ENCODE measurements at regions not wholly inside any gene's neighbourhood (a gene's known extent, or its start where the extent isn't known, plus 50 kb on each side); places are given as distances from the start of the nearest gene placed in this dataset.

DNA sequence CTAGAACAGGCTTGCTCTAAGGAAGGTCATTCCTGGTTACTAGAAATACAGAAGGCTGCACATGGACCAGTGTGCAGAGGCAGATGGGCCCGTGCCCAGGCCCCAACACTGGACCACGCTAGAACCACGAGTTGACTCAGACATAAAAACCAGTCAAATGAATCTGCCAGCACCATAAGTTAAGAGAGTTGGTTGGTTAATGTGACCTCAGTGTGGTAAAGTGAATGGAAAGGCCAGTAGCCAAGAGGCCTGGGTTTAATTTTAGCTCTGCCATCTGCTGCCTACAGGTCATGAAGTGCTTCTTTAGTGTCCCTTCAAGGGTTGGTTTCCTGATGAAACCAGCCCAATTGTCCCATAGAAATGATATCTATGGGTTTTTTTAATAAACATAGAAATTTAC is 329.6 kb upstream of the NRP1 start:
- no peaks in the 10 kb centered on the region for H3K4me1 ChIP-seq (ENCODE audit: control insufficient read depth in 3 of 3, insufficient read depth in 2 of 3, low read depth in 1 of 3, low read length in 2 of 3)
- no peak overlapping the region for H3K27ac ChIP-seq (ENCODE audit: low read depth in 1 of 3, low read length in 2 of 3)
- peaks cover 0 to 4% of the 10 kb centered on the region in 2 donors for H3K9me3 ChIP-seq (ENCODE audit: control insufficient read depth in 2 of 2, insufficient read depth in 1 of 2, low read depth in 1 of 2, low read length in 1 of 2)
- FAIRE-seq (no peak), DNase-seq (no peak)
- H3K4me3 ChIP-seq (ENCODE audit: low read depth in 1 of 3, low read length in 3 of 3): no peak overlapping the region
- 79 to 94% (median 89%) methylated on average over 3 of the region's 3 CpGs for WGBS, 3 donors
- no peaks in the 10 kb centered on the region for H3K36me3 ChIP-seq (ENCODE audit: control insufficient read depth in 3 of 3, insufficient read depth in 2 of 3, low read depth in 1 of 3, low read length in 3 of 3)
- H3K27me3 ChIP-seq (ENCODE audit: control insufficient read depth in 3 of 3, insufficient read depth in 3 of 3, low read length in 3 of 3): no peaks in the 10 kb centered on the region

GRCh38 chr10:33661580-33662336 is 327.3 kb upstream of the NRP1 start:
- peak; percentile 3 to 6 for DNase-seq
- Histone ChIP-seq H3K4me1 (ENCODE audit: control insufficient read depth in 3 of 3, insufficient read depth in 2 of 3, low read depth in 1 of 3, low read length in 2 of 3) (no peaks in the 10 kb centered on the region), H3K36me3 (ENCODE audit: control insufficient read depth in 3 of 3, insufficient read depth in 2 of 3, low read depth in 1 of 3, low read length in 3 of 3) (no peaks in the 10 kb centered on the region), H3K4me3 (ENCODE audit: low read depth in 1 of 3, low read length in 3 of 3) (no peak overlapping the region), H3K27ac (ENCODE audit: low read depth in 1 of 3, low read length in 2 of 3) (peak overlapping the region in 1 of 3 donors; percentile 29), H3K9me3 (ENCODE audit: control insufficient read depth in 2 of 2, insufficient read depth in 1 of 2, low read depth in 1 of 2, low read length in 1 of 2) (peaks cover 0 to 4% of the 10 kb centered on the region in 2 donors), H3K27me3 (ENCODE audit: control insufficient read depth in 3 of 3, insufficient read depth in 3 of 3, low read length in 3 of 3) (no peaks in the 10 kb centered on the region)
- WGBS, 3 donors: 31 to 42% (median 35%) methylated on average over 15 of the region's 15 CpGs
- no peak for FAIRE-seq

GRCh38 chr10:33660329-33660728 is 325.9 kb upstream of the NRP1 start:
- no peaks in the 10 kb centered on the region for H3K27me3 ChIP-seq (ENCODE audit: control insufficient read depth in 3 of 3, insufficient read depth in 3 of 3, low read length in 3 of 3)
- peaks cover 0 to 4% of the 10 kb centered on the region in 2 donors for H3K9me3 ChIP-seq (ENCODE audit: control insufficient read depth in 2 of 2, insufficient read depth in 1 of 2, low read depth in 1 of 2, low read length in 1 of 2)
- H3K4me1 ChIP-seq (ENCODE audit: control insufficient read depth in 3 of 3, insufficient read depth in 2 of 3, low read depth in 1 of 3, low read length in 2 of 3): no peaks in the 10 kb centered on the region
- WGBS, 3 donors: 88 to 94% (median 92%) methylated on average over 10 of the region's 10 CpGs
- no peak for FAIRE-seq
- H3K4me3 ChIP-seq (ENCODE audit: low read depth in 1 of 3, low read length in 3 of 3): no peak overlapping the region
- no peak for DNase-seq
- no peaks in the 10 kb centered on the region for H3K36me3 ChIP-seq (ENCODE audit: control insufficient read depth in 3 of 3, insufficient read depth in 2 of 3, low read depth in 1 of 3, low read length in 3 of 3)
- H3K27ac ChIP-seq (ENCODE audit: low read depth in 1 of 3, low read length in 2 of 3): no peak overlapping the region

DNA sequence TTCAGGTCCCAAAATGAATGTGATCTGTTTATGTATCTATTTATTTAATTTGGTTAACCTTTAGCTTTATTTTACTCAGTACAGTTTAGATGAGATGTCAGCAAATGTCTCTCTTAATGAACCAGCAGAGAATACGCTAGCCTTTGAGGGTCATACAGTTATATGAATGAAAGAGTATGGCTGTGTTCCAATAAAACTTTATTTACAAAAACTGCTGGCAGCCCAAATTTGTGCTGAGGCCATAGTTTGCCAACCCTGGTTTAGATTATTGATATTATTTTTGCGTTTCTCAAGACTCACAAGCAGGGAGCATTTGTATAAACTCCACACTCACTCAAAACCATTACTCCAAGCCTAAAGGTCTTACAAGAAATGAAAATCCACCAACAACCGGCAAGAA is 323.4 kb upstream of the NRP1 start:
- 84 to 87% (median 85%) methylated on average over 3 of the region's 3 CpGs for WGBS, 3 donors
- Histone ChIP-seq H3K4me1 (ENCODE audit: control insufficient read depth in 3 of 3, insufficient read depth in 2 of 3, low read depth in 1 of 3, low read length in 2 of 3) (no peaks in the 10 kb centered on the region), H3K36me3 (ENCODE audit: control insufficient read depth in 3 of 3, insufficient read depth in 2 of 3, low read depth in 1 of 3, low read length in 3 of 3) (no peaks in the 10 kb centered on the region), H3K4me3 (ENCODE audit: low read depth in 1 of 3, low read length in 3 of 3) (no peak overlapping the region), H3K9me3 (ENCODE audit: control insufficient read depth in 2 of 2, insufficient read depth in 1 of 2, low read depth in 1 of 2, low read length in 1 of 2) (peaks cover 0 to 4% of the 10 kb centered on the region in 2 donors), H3K27me3 (ENCODE audit: control insufficient read depth in 3 of 3, insufficient read depth in 3 of 3, low read length in 3 of 3) (no peaks in the 10 kb centered on the region), H3K27ac (ENCODE audit: low read depth in 1 of 3, low read length in 2 of 3) (no peak overlapping the region)
- FAIRE-seq (no peak), DNase-seq (no peak)

DNA sequence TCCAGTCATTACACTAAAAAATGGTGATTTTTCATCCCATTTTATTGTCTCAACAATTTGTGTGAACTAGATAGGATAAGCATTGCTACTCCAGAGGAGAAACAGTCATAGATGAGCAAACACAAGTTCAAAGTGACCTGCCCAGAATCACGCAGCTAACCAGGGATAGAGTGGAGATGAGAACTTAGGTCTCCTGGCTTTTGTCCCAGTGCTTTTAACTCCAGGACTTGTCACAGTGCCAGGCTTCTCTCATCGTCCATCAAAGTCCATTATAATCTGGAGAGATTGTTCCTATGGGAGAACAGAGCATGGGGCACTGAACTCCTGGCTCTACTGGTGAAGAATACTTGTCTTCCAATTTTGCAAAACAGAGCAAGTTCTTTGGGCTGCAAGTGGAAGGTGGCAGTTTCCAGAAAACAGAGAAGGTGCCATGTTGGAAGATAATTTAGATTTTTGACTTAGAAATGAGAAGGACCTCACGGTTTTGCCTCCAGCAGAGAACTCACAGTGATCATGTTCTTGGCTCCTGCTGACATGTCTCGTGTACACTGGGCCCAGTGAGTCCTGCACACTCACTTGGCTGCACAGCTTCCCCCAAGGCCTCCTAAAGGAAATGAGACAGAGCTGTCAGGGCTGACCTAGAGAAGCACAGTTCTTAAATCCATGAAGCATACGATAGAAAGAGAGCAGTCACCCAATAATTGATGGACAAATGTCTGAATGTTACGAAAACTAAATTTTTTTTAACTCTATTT is 322.9 kb upstream of the NRP1 start:
- Histone ChIP-seq H3K9me3 (ENCODE audit: control insufficient read depth in 2 of 2, insufficient read depth in 1 of 2, low read depth in 1 of 2, low read length in 1 of 2) (peaks cover 0 to 4% of the 10 kb centered on the region in 2 donors), H3K27me3 (ENCODE audit: control insufficient read depth in 3 of 3, insufficient read depth in 3 of 3, low read length in 3 of 3) (no peaks in the 10 kb centered on the region), H3K27ac (ENCODE audit: low read depth in 1 of 3, low read length in 2 of 3) (no peak overlapping the region), H3K4me1 (ENCODE audit: control insufficient read depth in 3 of 3, insufficient read depth in 2 of 3, low read depth in 1 of 3, low read length in 2 of 3) (no peaks in the 10 kb centered on the region), H3K36me3 (ENCODE audit: control insufficient read depth in 3 of 3, insufficient read depth in 2 of 3, low read depth in 1 of 3, low read length in 3 of 3) (no peaks in the 10 kb centered on the region), H3K4me3 (ENCODE audit: low read depth in 1 of 3, low read length in 3 of 3) (no peak overlapping the region)
- peak in 1 of 2 donors; percentile 29 for DNase-seq
- 61 to 79% (median 69%) methylated on average over 6 of the region's 6 CpGs for WGBS, 3 donors
- no peak for FAIRE-seq

GRCh38 chr10:33655921-33656320 is 321.5 kb upstream of the NRP1 start:
- H3K27ac ChIP-seq (ENCODE audit: low read depth in 1 of 3, low read length in 2 of 3): no peak overlapping the region

DNA sequence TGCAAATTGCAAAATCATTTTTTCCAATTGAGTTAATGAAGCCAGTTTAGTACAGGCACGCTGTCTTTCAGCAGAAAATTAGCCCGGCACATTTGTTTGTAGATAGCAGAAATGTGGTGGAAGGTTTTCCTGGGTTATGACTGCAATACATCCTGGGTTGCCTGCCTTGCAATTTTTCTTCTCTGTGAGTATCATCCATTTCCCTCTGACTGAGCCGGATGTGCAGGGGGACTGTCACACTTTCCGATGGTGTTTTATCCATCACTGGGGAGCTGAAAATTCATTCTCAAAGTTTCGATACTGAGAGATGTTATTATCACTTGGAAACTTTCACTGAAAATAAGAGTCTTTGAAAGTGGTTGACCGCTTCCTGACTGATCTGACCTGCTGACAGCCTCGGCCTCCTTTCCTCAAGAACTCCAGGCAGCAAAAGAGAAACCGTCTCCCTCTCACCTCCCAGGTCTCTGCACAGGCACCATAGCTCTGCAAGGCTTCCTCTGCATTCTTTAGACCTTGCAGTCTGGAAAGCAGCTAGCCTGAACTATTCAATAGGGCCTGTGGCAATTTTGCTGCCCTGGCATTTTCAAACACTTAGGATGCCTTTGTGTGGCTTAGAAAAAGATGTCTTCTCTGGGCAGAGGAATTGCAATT is 320.8 kb upstream of the NRP1 start:
- no peak overlapping the region for H3K27ac ChIP-seq (ENCODE audit: low read depth in 1 of 3, low read length in 2 of 3)
- H3K36me3 ChIP-seq (ENCODE audit: control insufficient read depth in 3 of 3, insufficient read depth in 2 of 3, low read depth in 1 of 3, low read length in 3 of 3): no peaks in the 10 kb centered on the region
- no peak overlapping the region for H3K4me3 ChIP-seq (ENCODE audit: low read depth in 1 of 3, low read length in 3 of 3)
- FAIRE-seq: no peak
- no peak for DNase-seq
- H3K9me3 ChIP-seq (ENCODE audit: control insufficient read depth in 2 of 2, insufficient read depth in 1 of 2, low read depth in 1 of 2, low read length in 1 of 2): peaks cover 0 to 4% of the 10 kb centered on the region in 2 donors
- WGBS, 3 donors: 70 to 88% (median 80%) methylated on average over 8 of the region's 8 CpGs
- no peaks in the 10 kb centered on the region for H3K4me1 ChIP-seq (ENCODE audit: control insufficient read depth in 3 of 3, insufficient read depth in 2 of 3, low read depth in 1 of 3, low read length in 2 of 3)
- H3K27me3 ChIP-seq (ENCODE audit: control insufficient read depth in 3 of 3, insufficient read depth in 3 of 3, low read length in 3 of 3): no peaks in the 10 kb centered on the region

More at GRCh38 chr10:33655921-33656320, 321.5 kb upstream of the NRP1 start:
- no peaks in the 10 kb centered on the region for H3K4me1 ChIP-seq (ENCODE audit: control insufficient read depth in 3 of 3, insufficient read depth in 2 of 3, low read depth in 1 of 3, low read length in 2 of 3)
- 95 to 97% (median 95%) methylated on average over 3 of the region's 3 CpGs for WGBS, 3 donors
- no peaks in the 10 kb centered on the region for H3K36me3 ChIP-seq (ENCODE audit: control insufficient read depth in 3 of 3, insufficient read depth in 2 of 3, low read depth in 1 of 3, low read length in 3 of 3)
- no peak overlapping the region for H3K4me3 ChIP-seq (ENCODE audit: low read depth in 1 of 3, low read length in 3 of 3)
- no peak for DNase-seq
- H3K9me3 ChIP-seq (ENCODE audit: control insufficient read depth in 2 of 2, insufficient read depth in 1 of 2, low read depth in 1 of 2, low read length in 1 of 2): peaks cover 0 to 4% of the 10 kb centered on the region in 2 donors
- H3K27me3 ChIP-seq (ENCODE audit: control insufficient read depth in 3 of 3, insufficient read depth in 3 of 3, low read length in 3 of 3): no peaks in the 10 kb centered on the region
- no peak for FAIRE-seq

GRCh38 chr10:33653584-33654367 is 319.3 kb upstream of the NRP1 start:
- DNase-seq: no peak
- FAIRE-seq: no peak
- Histone ChIP-seq H3K9me3 (ENCODE audit: control insufficient read depth in 2 of 2, insufficient read depth in 1 of 2, low read depth in 1 of 2, low read length in 1 of 2) (peaks cover 0 to 4% of the 10 kb centered on the region in 2 donors), H3K27ac (ENCODE audit: low read depth in 1 of 3, low read length in 2 of 3) (no peak overlapping the region), H3K4me1 (ENCODE audit: control insufficient read depth in 3 of 3, insufficient read depth in 2 of 3, low read depth in 1 of 3, low read length in 2 of 3) (no peaks in the 10 kb centered on the region), H3K4me3 (ENCODE audit: low read depth in 1 of 3, low read length in 3 of 3) (no peak overlapping the region), H3K36me3 (ENCODE audit: control insufficient read depth in 3 of 3, insufficient read depth in 2 of 3, low read depth in 1 of 3, low read length in 3 of 3) (no peaks in the 10 kb centered on the region), H3K27me3 (ENCODE audit: control insufficient read depth in 3 of 3, insufficient read depth in 3 of 3, low read length in 3 of 3) (no peaks in the 10 kb centered on the region)
- 81 to 86% (median 81%) methylated on average over 7 of the region's 7 CpGs for WGBS, 3 donors

Data from small intestine (tissue), 7 donors.